ENCODE measurements at regions not wholly inside any gene's neighbourhood (a gene's known extent, or its start where the extent isn't known, plus 50 kb on each side); places are given as distances from the start of the nearest gene placed in this dataset.

DNA sequence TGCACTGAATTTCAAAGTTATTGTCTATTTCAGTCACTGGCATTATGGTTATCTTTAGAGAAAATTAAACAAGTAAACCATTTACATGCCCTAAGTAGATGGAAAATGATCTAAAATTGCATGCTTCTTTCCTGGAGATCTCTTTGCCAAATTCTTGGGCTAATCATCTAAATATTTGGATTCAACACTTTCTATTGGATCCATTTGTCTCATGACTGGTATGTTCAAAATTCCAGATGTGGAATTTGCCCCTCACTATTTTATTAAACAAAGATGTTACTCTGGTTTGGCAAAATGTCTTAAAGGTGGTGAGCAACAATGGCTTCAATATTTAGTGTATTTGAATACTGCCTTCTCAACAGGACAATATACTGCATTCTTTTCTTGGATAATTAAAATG, 147.5 kb upstream of the CASK start:
- TF ChIP-seq, protein P1, sequence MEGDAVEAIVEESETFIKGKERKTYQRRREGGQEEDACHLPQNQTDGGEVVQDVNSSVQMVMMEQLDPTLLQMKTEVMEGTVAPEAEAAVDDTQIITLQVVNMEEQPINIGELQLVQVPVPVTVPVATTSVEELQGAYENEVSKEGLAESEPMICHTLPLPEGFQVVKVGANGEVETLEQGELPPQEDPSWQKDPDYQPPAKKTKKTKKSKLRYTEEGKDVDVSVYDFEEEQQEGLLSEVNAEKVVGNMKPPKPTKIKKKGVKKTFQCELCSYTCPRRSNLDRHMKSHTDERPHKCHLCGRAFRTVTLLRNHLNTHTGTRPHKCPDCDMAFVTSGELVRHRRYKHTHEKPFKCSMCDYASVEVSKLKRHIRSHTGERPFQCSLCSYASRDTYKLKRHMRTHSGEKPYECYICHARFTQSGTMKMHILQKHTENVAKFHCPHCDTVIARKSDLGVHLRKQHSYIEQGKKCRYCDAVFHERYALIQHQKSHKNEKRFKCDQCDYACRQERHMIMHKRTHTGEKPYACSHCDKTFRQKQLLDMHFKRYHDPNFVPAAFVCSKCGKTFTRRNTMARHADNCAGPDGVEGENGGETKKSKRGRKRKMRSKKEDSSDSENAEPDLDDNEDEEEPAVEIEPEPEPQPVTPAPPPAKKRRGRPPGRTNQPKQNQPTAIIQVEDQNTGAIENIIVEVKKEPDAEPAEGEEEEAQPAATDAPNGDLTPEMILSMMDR (IDR thresholded peaks at IDR 0.05), result no peak
- no peak for TF ChIP-seq POLR2A (IDR thresholded peaks at IDR 0.05)
